VCaP (cell line): ENCODE measurements at regions not wholly inside any gene's neighbourhood (a gene's known extent, or its start where the extent isn't known, plus 50 kb on each side); places are given as distances from the start of the nearest gene placed in this dataset.

Experiments
- H3K27ac ChIP-seq: fragments of 450-650 bp; 2 replicates; pipeline ENCODE4 v1.5.1; 2017
- CTCF ChIP-seq: fragments of 450-650 bp; conservative IDR thresholded peaks from 2 replicates; pipeline ENCODE4 v1.5.1; 2017; ENCODE audit warnings: mild to moderate bottlenecking, moderate library complexity

- no peak overlapping the region for H3K27ac ChIP-seq
- no peak for TF ChIP-seq CTCF
These were observed 128.5 kb upstream of the HNRNPU start for GRCh38 chr1:244992833-244993232.

DNA sequence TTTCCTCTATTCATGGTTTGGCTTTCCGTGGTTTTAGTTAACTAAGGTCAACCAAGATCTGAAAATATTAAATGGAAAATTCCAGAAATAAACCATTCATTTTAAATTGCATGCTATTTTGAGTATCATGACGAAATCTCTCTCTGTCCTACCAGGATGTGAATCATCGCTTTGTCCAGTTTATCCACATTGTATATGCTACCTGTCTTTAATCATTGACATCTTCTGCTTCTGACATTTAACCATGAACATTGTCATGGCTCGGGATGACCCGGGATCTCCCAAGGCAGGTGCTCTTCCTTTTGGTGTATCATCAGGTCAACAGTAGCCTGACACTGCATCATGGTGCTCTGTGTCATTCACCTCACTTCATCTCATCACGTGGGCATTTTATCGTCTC lies 125.5 kb upstream of the HNRNPU start:
- TF ChIP-seq CTCF = no peak
- H3K27ac ChIP-seq = no peak overlapping the region

GRCh38 chr1:244988521-244988920 lies 124.2 kb upstream of the HNRNPU start:
- TF ChIP-seq CTCF = no peak
- no peak overlapping the region for H3K27ac ChIP-seq

DNA sequence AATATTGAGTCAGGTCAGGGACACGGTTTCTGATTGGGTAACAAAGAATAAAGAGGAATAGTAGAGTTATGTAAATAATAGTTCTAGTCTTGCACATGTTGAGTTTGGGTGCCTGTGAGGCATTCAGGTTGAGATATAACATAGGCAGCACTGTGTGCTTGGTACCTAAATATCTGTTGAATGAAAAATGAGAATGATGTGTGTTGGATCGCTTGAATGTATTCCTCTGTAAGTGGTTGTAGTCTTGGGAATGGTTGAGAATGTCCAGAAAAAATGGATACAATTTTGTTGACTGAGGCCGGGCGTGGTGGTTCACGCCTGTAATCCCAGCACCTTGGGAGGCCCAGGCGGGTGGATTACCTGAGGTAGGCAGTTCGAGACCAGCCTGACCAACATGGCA lies 116.3 kb upstream of the HNRNPU start:
- TF ChIP-seq CTCF = no peak
- no peak overlapping the region for H3K27ac ChIP-seq

DNA sequence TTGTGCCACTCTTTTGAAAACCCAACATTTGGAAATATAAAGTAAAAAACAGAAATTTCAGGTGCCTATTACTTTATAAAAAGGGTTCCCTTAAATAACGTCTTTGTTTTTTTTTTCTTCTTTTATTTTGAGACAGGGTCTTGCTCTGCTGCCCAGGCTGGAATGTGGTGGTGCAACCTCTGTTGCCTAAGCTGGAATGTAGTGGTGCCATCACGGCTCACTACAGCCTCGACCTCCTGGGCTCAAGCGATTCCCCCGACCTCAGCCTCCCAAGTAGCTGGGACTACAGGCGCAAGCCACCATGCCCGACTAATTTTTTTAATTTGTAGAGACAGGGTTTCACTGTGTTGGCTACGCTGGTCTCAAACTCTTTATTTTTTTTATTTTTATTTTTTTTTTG lies 110.2 kb upstream of the HNRNPU start:
- no peak for TF ChIP-seq CTCF
- H3K27ac ChIP-seq = no peak overlapping the region

GRCh38 chr1:244974106-244974505 lies 109.8 kb upstream of the HNRNPU start:
- no peak overlapping the region for H3K27ac ChIP-seq
- TF ChIP-seq CTCF = no peak

DNA sequence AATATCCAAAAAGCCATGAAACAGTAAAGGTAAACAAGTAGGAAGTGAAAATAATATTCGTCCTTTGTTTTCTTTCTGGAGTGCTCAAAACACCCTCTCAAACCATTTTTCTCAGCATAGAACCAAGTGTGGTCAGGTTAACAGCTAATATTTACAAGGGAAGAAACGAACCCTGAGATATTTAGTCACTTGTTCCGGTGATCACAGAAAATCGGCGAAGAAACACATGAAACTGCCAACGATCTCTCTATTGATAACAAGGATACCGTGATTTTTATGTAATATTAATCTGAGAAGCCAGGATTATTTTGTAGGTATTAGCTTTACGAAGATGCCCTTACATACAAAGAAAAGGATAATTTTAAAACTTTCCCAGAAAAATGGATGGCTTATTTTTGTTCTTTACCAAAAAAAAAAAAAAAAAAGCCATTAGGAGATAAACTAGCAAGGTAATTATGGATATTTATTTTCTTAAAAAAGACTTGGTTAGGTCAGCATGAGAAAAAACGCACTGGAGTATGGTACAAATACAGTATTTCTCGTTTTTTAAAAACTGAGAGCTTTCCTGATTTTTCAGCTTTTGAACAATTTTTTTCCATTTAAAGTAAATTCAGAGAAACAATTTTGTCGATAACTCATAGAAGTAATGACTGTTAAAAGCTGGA lies 107.3 kb upstream of the HNRNPU start:
- H3K27ac ChIP-seq = peak overlapping the region; percentile 100
- no peak for TF ChIP-seq CTCF
